ENCODE measurements at regions not wholly inside any gene's neighbourhood (a gene's known extent, or its start where the extent isn't known, plus 50 kb on each side); places are given as distances from the start of the nearest gene placed in this dataset.

GRCh38 chr13:65594298-65594781, 1635.8 kb downstream of the PCDH9 start:
- TF ChIP-seq CBFB (CRISPR knock-in tag; IDR thresholded peaks at IDR 0.05; ENCODE audit: low read depth): no peak
- no peak for TF ChIP-seq MAX (CRISPR knock-in tag; IDR thresholded peaks at IDR 0.05)
- TF ChIP-seq CTCF (IDR thresholded peaks at IDR 0.05): no peak
- TF ChIP-seq NFE2L1 (CRISPR knock-in tag; IDR thresholded peaks at IDR 0.05): no peak
- no peak for TF ChIP-seq FOXJ3 (CRISPR knock-in tag; IDR thresholded peaks at IDR 0.05; ENCODE audit: borderline replicate concordance)
